ENCODE measurements at regions not wholly inside any gene's neighbourhood (a gene's known extent, or its start where the extent isn't known, plus 50 kb on each side); places are given as distances from the start of the nearest gene placed in this dataset.

GRCh38 chr7:88661921-88662320 is 97.6 kb upstream of the ZNF804B start:
- Histone ChIP-seq H3K36me3 (replicated peaks in 1 of 2; ENCODE audit: control insufficient read depth in 1 of 2, insufficient read depth in 2 of 2, low read length in 2 of 2) (no peaks in the 10 kb centered on the region), H3K4me2 (ENCODE audit: low read depth, low read length) (no peak overlapping the region), H2AFZ (ENCODE audit: low read length) (no peak overlapping the region), H3K79me2 (ENCODE audit: insufficient read depth, low read length) (no peaks in the 10 kb centered on the region), H3K27me3 (ENCODE audit: control insufficient read depth in 1 of 2, insufficient read depth in 2 of 2, low read length in 2 of 2) (no peaks in the 10 kb centered on the region), H3K4me1 (ENCODE audit: insufficient read depth, low read length) (no peaks in the 10 kb centered on the region), H3K9me3 (ENCODE audit: low read length) (no peaks in the 10 kb centered on the region), H3K9ac (ENCODE audit: insufficient read depth, low read depth, low read length) (no peak overlapping the region), H4K20me1 (ENCODE audit: insufficient read depth, low read length) (no peaks in the 10 kb centered on the region), H3K27ac (ENCODE audit: extremely low read length, insufficient read depth, low read length) (no peak overlapping the region), H3K4me3 (replicated peaks in 1 of 3; ENCODE audit: insufficient read depth in 1 of 3, low read depth in 2 of 3, low read length in 3 of 3) (no peak overlapping the region)
- CTCF ChIA-PET (ENCODE audit: low intra/inter-chr PET ratio, low total read pairs), result no interaction called here
- in situ Hi-C loops (cut with HindIII; ENCODE audit: extremely low pct_ligation_motif_present, low pct_unique_long_range_greater_than_20kb) (no loop called here), intact Hi-C loops (cut with micrococcal nuclease; ENCODE audit: unreplicated experiment) (no loop called here)
- no peak for TF ChIP-seq E2F5 (CRISPR knock-in tag; conservative IDR thresholded peaks at IDR 0.05)
- POLR2A ChIA-PET, result no interaction called here
- BruUV-seq (replicated peaks), result no TSS peak
- no peak for FAIRE-seq
- WGBS (ENCODE audit: low lambda C conversion rate), result 1% methylated on average over 3 of the region's 3 CpGs
- ATAC-seq, result no peak
- DNase-seq (ENCODE audit: low spot score), result no peak

GRCh38 chr7:88647825-88648224 is 111.7 kb upstream of the ZNF804B start:
- Histone ChIP-seq H3K4me2 (ENCODE audit: low read depth, low read length) (no peak overlapping the region), H3K9ac (ENCODE audit: insufficient read depth, low read depth, low read length) (no peak overlapping the region), H3K27me3 (ENCODE audit: control insufficient read depth in 1 of 2, insufficient read depth in 2 of 2, low read length in 2 of 2) (no peaks in the 10 kb centered on the region), H3K4me3 (replicated peaks in 1 of 3; ENCODE audit: insufficient read depth in 1 of 3, low read depth in 2 of 3, low read length in 3 of 3) (no peak overlapping the region), H3K9me3 (ENCODE audit: low read length) (no peaks in the 10 kb centered on the region), H4K20me1 (ENCODE audit: insufficient read depth, low read length) (no peaks in the 10 kb centered on the region), H3K27ac (ENCODE audit: extremely low read length, insufficient read depth, low read length) (no peak overlapping the region), H3K4me1 (ENCODE audit: insufficient read depth, low read length) (no peaks in the 10 kb centered on the region), H2AFZ (ENCODE audit: low read length) (no peak overlapping the region), H3K79me2 (ENCODE audit: insufficient read depth, low read length) (no peaks in the 10 kb centered on the region), H3K36me3 (replicated peaks in 1 of 2; ENCODE audit: control insufficient read depth in 1 of 2, insufficient read depth in 2 of 2, low read length in 2 of 2) (no peaks in the 10 kb centered on the region)
- DNase-seq (ENCODE audit: low spot score), result no peak
- no peak for ATAC-seq
- CTCF ChIA-PET (ENCODE audit: low intra/inter-chr PET ratio, low total read pairs), result no interaction called here
- in situ Hi-C loops (cut with HindIII; ENCODE audit: extremely low pct_ligation_motif_present, low pct_unique_long_range_greater_than_20kb) (no loop called here), intact Hi-C loops (cut with micrococcal nuclease; ENCODE audit: unreplicated experiment) (no loop called here)
- POLR2A ChIA-PET, result no interaction called here
- 4% methylated on average over 2 of the region's 2 CpGs for WGBS (ENCODE audit: low lambda C conversion rate)
- no TSS peak for BruUV-seq (replicated peaks)
- no peak for FAIRE-seq
- TF ChIP-seq KDM3A (CRISPR knock-in tag; IDR thresholded peaks at IDR 0.05; ENCODE audit: low read depth) (no peak), NFE2L1 (CRISPR knock-in tag; IDR thresholded peaks at IDR 0.05; ENCODE audit: borderline replicate concordance) (no peak), ZNF577 (CRISPR knock-in tag; IDR thresholded peaks at IDR 0.05; ENCODE audit: borderline replicate concordance, low read depth) (no peak), ZBTB25 (CRISPR knock-in tag; IDR thresholded peaks at IDR 0.05) (no peak), MLXIP (CRISPR knock-in tag; IDR thresholded peaks at IDR 0.05; ENCODE audit: borderline replicate concordance) (no peak), ZC3H4 (CRISPR knock-in tag; IDR thresholded peaks at IDR 0.05; ENCODE audit: borderline replicate concordance) (no peak), ZNF775 (CRISPR knock-in tag; IDR thresholded peaks at IDR 0.05; ENCODE audit: borderline replicate concordance) (no peak), ZMAT5 (CRISPR knock-in tag; IDR thresholded peaks at IDR 0.05; ENCODE audit: borderline replicate concordance, low read depth) (no peak), ZNF101 (CRISPR knock-in tag; IDR thresholded peaks at IDR 0.05; ENCODE audit: borderline replicate concordance, low read depth) (no peak), HNRNPH1 (optimal IDR thresholded peaks at IDR 0.05; ENCODE audit: low read depth, low read length) (no peak), TCF7L2 (IDR thresholded peaks at IDR 0.05; ENCODE audit: low read depth, low read length) (no peak), GABPB1 (CRISPR knock-in tag; IDR thresholded peaks at IDR 0.05) (no peak), BRD4 (CRISPR knock-in tag; IDR thresholded peaks at IDR 0.05) (no peak)
